WI38 (cell line): ENCODE measurements at regions not wholly inside any gene's neighbourhood (a gene's known extent, or its start where the extent isn't known, plus 50 kb on each side); places are given as distances from the start of the nearest gene placed in this dataset.

Source experiments
- H3K4me3 ChIP-seq: 2 replicates; pipeline ENCODE4 v1.5.1; 2011; ENCODE audit warnings: low read depth, mild to moderate bottlenecking, control low read depth, low read length
- TF ChIP-seq, protein P1 (sequence below): IDR thresholded peaks from 2 replicates; pipeline ENCODE4 v1.5.1; 2012; ENCODE audit warnings: low read depth, mild to moderate bottlenecking, control low read depth, low read length

DNA sequence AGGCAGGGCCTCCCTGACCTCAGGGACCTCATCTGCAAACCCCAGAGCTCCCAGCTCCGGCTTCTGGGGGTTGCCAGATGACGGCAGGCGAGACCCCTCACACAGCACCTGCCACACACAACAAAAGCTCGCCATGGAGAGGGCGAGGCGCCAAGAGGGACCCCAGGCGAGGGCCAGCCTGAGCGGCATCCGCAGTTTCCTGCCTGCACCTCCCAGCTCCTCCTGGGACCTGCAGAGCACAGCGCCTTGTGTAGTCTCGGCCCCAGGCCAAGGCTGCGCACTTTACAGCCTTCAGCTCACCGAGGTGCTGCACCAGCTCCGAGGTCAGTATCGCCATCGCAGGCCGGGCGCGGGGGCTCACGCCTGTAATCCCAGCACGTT, 82.4 kb upstream of the ADAMTS2 start:
- TF ChIP-seq, protein P1, sequence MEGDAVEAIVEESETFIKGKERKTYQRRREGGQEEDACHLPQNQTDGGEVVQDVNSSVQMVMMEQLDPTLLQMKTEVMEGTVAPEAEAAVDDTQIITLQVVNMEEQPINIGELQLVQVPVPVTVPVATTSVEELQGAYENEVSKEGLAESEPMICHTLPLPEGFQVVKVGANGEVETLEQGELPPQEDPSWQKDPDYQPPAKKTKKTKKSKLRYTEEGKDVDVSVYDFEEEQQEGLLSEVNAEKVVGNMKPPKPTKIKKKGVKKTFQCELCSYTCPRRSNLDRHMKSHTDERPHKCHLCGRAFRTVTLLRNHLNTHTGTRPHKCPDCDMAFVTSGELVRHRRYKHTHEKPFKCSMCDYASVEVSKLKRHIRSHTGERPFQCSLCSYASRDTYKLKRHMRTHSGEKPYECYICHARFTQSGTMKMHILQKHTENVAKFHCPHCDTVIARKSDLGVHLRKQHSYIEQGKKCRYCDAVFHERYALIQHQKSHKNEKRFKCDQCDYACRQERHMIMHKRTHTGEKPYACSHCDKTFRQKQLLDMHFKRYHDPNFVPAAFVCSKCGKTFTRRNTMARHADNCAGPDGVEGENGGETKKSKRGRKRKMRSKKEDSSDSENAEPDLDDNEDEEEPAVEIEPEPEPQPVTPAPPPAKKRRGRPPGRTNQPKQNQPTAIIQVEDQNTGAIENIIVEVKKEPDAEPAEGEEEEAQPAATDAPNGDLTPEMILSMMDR, result no peak
- H3K4me3 ChIP-seq, result no peak overlapping the region

DNA sequence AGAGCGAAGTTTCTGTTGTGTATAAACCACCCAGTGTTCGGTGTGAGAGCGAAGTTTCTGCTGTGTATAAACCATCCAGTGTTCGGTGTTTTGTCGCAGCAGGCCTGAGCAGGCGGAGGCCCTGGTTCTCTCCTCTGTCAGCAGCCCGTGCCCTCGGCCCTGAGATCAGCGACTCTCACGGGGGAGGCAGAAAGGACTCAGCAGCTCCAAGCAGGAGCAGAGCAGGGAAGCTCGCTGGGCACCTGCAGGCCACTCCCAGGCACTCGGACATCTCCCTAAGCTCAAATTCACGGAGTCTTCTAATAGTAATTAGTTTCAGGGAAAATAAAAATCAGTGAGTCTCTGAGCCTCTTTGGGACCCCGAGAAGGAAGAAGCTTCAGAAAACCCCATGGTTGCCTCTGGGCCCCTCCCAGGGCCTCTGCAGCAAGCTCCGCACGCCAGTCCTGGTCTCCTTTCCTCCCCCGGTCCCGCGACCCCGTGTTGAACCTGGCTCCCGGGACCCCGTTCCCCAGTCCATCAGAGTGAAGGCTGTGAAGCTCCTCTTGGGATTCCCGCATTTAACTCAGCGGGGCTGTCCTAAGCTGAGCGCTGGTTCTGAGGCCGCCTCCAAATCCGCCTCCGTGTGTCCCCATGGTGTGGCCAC, 81.9 kb upstream of the ADAMTS2 start:
- TF ChIP-seq, protein P1, result no peak
- H3K4me3 ChIP-seq, result no peak overlapping the region

DNA sequence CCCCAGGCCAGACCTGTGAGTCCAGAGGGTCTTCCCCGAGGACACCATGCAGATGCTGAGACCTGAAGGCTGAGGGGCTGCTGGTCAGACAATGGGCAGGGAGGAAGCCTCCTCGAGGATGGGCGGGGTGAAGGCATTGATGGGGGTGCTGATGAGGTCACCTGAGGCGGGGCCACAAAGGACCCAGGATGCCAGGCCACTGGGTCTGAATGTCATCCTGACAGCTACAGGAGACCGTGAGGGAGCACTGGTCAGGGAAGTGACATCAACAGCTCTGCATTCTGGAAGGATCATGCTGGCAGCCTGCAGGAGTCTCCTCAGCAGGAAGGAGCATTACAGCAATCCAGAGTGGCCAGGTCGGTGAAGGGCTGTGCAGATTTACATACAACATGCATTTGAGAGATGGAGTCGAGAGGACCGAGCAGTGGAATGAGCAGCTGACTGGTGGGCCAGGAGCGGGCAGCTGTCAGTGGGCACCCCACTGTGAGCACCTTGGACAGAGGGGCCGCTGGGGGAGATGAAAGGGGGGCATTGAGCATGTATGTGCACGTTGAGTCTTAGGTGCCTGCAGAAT, 77.7 kb upstream of the ADAMTS2 start:
- no peak overlapping the region for H3K4me3 ChIP-seq
- TF ChIP-seq, protein P1, result no peak

DNA sequence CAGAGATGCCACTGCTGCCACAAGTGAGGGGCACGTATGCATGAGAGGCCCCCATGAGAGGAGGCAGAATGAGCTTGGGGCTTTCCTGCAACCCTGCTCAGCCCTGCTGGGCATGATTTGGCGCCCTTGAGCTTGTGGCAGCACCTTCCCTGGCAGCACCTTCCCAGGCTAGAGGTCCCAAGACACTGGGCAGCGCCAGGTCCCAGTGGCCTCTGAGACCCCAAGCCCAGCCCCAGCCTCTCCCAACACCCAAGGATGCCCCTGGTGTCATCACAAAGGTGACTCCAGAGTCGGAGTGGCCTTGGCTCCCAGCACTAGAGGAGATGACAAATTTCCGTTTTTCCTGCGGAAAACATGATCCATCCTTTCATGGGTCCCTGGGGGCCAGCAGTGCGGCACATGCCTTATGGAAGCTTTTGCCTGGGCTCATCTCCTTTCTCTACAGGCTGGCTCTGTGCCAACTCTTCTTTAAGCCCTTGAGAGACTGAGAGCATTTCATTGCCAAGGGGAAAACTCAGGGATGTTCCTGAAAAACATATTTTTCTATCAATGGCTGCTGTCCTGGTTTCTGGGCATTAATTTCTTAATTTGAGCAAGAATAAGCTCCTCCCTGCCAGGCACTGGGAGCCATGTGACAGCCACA, 77.1 kb upstream of the ADAMTS2 start:
- H3K4me3 ChIP-seq, result no peak overlapping the region
- TF ChIP-seq, protein P1, result no peak

DNA sequence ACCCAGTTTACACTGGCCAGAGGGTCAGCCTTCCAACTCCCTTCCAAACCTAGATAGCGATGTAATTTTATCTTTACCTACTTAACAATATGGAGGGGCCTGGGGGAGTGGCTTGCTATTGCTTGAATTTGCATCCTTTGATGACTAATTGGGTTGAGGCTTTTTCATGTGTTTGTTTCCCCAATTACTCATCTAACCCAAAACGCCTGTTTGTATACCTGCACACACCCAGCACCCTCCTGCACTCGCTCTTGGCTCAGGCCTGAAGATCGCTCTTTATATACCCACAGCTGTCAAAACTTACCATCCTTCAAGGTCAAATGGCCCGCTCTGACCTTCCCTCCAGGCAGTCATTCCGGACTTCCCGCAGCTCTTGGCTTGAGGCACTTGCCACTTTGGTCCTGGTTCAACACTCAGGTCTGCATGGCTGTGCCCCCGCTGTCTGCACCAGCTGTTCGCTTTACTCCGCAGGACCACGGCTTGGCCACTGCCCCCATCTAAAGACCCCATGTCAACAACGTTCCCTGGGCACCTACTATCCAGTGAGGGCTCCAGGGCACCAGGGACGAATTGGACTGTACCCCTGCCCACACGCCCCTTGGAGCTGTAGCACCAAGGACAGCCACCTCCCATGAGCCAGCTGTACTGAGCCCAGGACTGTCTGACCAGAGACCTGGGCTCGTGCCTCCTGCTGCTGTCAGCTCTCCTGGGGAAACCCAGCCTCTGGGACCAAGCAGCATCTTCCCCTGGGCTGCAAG, 76.1 kb upstream of the ADAMTS2 start:
- no peak overlapping the region for H3K4me3 ChIP-seq

DNA sequence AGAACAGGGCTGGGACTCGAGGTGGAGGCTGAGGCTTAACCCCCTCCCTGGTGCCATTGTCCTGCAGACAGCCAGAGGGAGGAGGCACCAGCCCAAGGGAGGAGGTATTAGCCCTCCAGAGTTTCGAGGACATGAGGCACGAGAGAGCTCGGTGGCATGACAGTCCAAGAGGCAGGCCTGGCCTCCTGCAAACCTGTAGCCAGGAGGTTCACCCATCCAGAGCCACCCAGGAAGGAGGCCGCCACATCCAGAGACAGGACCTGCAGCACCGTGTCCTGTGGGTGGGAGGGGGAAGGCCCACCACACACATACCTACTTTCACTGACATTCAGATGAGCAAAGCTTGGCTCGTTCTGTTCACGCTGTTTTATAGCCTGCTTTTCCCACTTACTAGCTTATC, 75.2 kb upstream of the ADAMTS2 start:
- H3K4me3 ChIP-seq, result no peak overlapping the region

More for the DNA sequence above, 76.1 kb upstream of the ADAMTS2 start:
- TF ChIP-seq, protein P1, result no peak

More for the DNA sequence above, 75.2 kb upstream of the ADAMTS2 start:
- TF ChIP-seq, protein P1, result no peak
